ENCODE measurements at regions not wholly inside any gene's neighbourhood (a gene's known extent, or its start where the extent isn't known, plus 50 kb on each side); places are given as distances from the start of the nearest gene placed in this dataset.

GRCh38 chr7:109522585-109522984 is 952.9 kb downstream of the DNAJB9 start:
- no peak overlapping the region for H3K4me3 ChIP-seq (replicated peaks in 1 of 3; ENCODE audit: insufficient read depth in 1 of 3, low read depth in 2 of 3, low read length in 3 of 3)
- no peak overlapping the region for H3K27ac ChIP-seq (ENCODE audit: extremely low read length, insufficient read depth, low read length)
- H2AFZ ChIP-seq (ENCODE audit: low read length), result no peak overlapping the region
- no peaks in the 10 kb centered on the region for H4K20me1 ChIP-seq (ENCODE audit: insufficient read depth, low read length)
- in situ Hi-C loops (cut with HindIII; ENCODE audit: extremely low pct_ligation_motif_present, low pct_unique_long_range_greater_than_20kb), result no loop called here
- no TSS peak for BruUV-seq (replicated peaks)
- H3K9me3 ChIP-seq (ENCODE audit: low read length), result no peaks in the 10 kb centered on the region
- no peaks in the 10 kb centered on the region for H3K4me1 ChIP-seq (ENCODE audit: insufficient read depth, low read length)
- no peaks in the 10 kb centered on the region for H3K27me3 ChIP-seq (ENCODE audit: control insufficient read depth in 1 of 2, insufficient read depth in 2 of 2, low read length in 2 of 2)
- intact Hi-C loops (cut with micrococcal nuclease; ENCODE audit: unreplicated experiment), result no loop called here
- ChIA-PET POLR2A (no interaction called here), CTCF (ENCODE audit: low intra/inter-chr PET ratio, low total read pairs) (no interaction called here)
- H3K4me2 ChIP-seq (ENCODE audit: low read depth, low read length), result no peak overlapping the region
- no peaks in the 10 kb centered on the region for H3K79me2 ChIP-seq (ENCODE audit: insufficient read depth, low read length)
- DNase-seq (ENCODE audit: low spot score), result no peak
- no peak for ATAC-seq
- no peaks in the 10 kb centered on the region for H3K36me3 ChIP-seq (replicated peaks in 1 of 2; ENCODE audit: control insufficient read depth in 1 of 2, insufficient read depth in 2 of 2, low read length in 2 of 2)
- FAIRE-seq, result no peak
- 1% methylated on average over 4 of the region's 4 CpGs for WGBS (ENCODE audit: low lambda C conversion rate)
- H3K9ac ChIP-seq (ENCODE audit: insufficient read depth, low read depth, low read length), result no peak overlapping the region
- TF ChIP-seq SMARCE1 (IDR thresholded peaks at IDR 0.05; ENCODE audit: borderline replicate concordance) (no peak), NFE2L2 (IDR thresholded peaks at IDR 0.05; ENCODE audit: low read length) (no peak), SRSF9 (IDR thresholded peaks at IDR 0.05; ENCODE audit: borderline replicate concordance, insufficient read depth, low read depth, low read length, poor library complexity, severe bottlenecking) (no peak), ZSCAN30 (CRISPR knock-in tag; IDR thresholded peaks at IDR 0.05) (no peak), ARID2 (CRISPR knock-in tag; IDR thresholded peaks at IDR 0.05; ENCODE audit: borderline replicate concordance) (no peak), ZNF136 (CRISPR knock-in tag; IDR thresholded peaks at IDR 0.05; ENCODE audit: low read depth) (no peak), SPEN (CRISPR knock-in tag; IDR thresholded peaks at IDR 0.05; ENCODE audit: low read depth) (no peak), ZEB1 (IDR thresholded peaks at IDR 0.05; ENCODE audit: insufficient replicate concordance, low read depth) (no peak), SP140L (CRISPR knock-in tag; IDR thresholded peaks at IDR 0.05; ENCODE audit: borderline replicate concordance) (no peak), ZMYM2 (CRISPR knock-in tag; IDR thresholded peaks at IDR 0.05) (no peak), POGZ (CRISPR knock-in tag; IDR thresholded peaks at IDR 0.05) (no peak), MTF2 (CRISPR knock-in tag; IDR thresholded peaks at IDR 0.05; ENCODE audit: borderline replicate concordance) (no peak), FOXP4 (CRISPR knock-in tag; IDR thresholded peaks at IDR 0.05) (no peak)
- TF ChIP-seq, protein P1, sequence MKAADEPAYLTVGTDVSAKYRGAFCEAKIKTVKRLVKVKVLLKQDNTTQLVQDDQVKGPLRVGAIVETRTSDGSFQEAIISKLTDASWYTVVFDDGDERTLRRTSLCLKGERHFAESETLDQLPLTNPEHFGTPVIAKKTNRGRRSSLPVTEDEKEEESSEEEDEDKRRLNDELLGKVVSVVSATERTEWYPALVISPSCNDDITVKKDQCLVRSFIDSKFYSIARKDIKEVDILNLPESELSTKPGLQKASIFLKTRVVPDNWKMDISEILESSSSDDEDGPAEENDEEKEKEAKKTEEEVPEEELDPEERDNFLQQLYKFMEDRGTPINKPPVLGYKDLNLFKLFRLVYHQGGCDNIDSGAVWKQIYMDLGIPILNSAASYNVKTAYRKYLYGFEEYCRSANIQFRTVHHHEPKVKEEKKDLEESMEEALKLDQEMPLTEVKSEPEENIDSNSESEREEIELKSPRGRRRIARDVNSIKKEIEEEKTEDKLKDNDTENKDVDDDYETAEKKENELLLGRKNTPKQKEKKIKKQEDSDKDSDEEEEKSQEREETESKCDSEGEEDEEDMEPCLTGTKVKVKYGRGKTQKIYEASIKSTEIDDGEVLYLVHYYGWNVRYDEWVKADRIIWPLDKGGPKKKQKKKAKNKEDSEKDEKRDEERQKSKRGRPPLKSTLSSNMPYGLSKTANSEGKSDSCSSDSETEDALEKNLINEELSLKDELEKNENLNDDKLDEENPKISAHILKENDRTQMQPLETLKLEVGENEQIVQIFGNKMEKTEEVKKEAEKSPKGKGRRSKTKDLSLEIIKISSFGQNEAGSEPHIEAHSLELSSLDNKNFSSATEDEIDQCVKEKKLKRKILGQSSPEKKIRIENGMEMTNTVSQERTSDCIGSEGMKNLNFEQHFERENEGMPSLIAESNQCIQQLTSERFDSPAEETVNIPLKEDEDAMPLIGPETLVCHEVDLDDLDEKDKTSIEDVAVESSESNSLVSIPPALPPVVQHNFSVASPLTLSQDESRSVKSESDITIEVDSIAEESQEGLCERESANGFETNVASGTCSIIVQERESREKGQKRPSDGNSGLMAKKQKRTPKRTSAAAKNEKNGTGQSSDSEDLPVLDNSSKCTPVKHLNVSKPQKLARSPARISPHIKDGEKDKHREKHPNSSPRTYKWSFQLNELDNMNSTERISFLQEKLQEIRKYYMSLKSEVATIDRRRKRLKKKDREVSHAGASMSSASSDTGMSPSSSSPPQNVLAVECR (CRISPR knock-in tag; IDR thresholded peaks at IDR 0.05; ENCODE audit: borderline replicate concordance), result no peak
- TF ChIP-seq, protein P2, sequence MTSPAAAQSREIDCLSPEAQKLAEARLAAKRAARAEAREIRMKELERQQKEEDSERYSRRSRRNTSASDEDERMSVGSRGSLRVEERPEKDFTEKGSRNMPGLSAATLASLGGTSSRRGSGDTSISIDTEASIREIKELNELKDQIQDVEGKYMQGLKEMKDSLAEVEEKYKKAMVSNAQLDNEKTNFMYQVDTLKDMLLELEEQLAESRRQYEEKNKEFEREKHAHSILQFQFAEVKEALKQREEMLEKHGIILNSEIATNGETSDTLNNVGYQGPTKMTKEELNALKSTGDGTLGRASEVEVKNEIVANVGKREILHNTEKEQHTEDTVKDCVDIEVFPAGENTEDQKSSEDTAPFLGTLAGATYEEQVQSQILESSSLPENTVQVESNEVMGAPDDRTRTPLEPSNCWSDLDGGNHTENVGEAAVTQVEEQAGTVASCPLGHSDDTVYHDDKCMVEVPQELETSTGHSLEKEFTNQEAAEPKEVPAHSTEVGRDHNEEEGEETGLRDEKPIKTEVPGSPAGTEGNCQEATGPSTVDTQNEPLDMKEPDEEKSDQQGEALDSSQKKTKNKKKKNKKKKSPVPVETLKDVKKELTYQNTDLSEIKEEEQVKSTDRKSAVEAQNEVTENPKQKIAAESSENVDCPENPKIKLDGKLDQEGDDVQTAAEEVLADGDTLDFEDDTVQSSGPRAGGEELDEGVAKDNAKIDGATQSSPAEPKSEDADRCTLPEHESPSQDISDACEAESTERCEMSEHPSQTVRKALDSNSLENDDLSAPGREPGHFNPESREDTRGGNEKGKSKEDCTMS (CRISPR knock-in tag; conservative IDR thresholded peaks at IDR 0.05), result no peak
- TF ChIP-seq, protein P3, sequence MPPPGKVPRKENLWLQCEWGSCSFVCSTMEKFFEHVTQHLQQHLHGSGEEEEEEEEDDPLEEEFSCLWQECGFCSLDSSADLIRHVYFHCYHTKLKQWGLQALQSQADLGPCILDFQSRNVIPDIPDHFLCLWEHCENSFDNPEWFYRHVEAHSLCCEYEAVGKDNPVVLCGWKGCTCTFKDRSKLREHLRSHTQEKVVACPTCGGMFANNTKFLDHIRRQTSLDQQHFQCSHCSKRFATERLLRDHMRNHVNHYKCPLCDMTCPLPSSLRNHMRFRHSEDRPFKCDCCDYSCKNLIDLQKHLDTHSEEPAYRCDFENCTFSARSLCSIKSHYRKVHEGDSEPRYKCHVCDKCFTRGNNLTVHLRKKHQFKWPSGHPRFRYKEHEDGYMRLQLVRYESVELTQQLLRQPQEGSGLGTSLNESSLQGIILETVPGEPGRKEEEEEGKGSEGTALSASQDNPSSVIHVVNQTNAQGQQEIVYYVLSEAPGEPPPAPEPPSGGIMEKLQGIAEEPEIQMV (CRISPR knock-in tag; IDR thresholded peaks at IDR 0.05; ENCODE audit: low read depth), result no peak
